Transverse colon (tissue), 4 donors: ENCODE measurements at regions not wholly inside any gene's neighbourhood (a gene's known extent, or its start where the extent isn't known, plus 50 kb on each side); places are given as distances from the start of the nearest gene placed in this dataset.

Experiments
- DNase-seq: peaks from one replicate; pipeline ENCODE4 v3.0.0-alpha.2; 2019
- H3K27ac ChIP-seq, 4 donors: fragments of 200-600 bp; sonication (generic); 2 replicates each; pipeline ENCODE4 v1.5.1; 2016 to 2018; ENCODE audit warnings: inconsistent platforms in 4 of 4
- H3K27me3 ChIP-seq: fragments of 200-600 bp; sonication (generic); 2 replicates; pipeline ENCODE4 v1.5.1; 2017; ENCODE audit warnings: inconsistent platforms
- H3K36me3 ChIP-seq, 4 donors: fragments of 200-600 bp; sonication (generic); 2 replicates each; pipeline ENCODE4 v1.5.1; 2017 to 2019; ENCODE audit warnings: inconsistent platforms in 4 of 4
- H3K4me1 ChIP-seq, 4 donors: fragments of 200-600 bp; sonication (generic); 2 replicates each; pipeline ENCODE4 v1.5.1; 2017 to 2020; ENCODE audit warnings: inconsistent platforms in 4 of 4
- H3K4me3 ChIP-seq, 4 donors: fragments of 200-600 bp; sonication (generic); 1 replicate in 1 of 4; 2 replicates in 3 of 4; pipeline versions ENCODE4 v1.5.1 to v1.6.1; 2017 to 2019; ENCODE audit warnings: inconsistent platforms in 4 of 4
- H3K9me3 ChIP-seq, 2 donors: fragments of 200-600 bp; sonication (generic); 2 replicates each; pipeline ENCODE4 v1.5.1; 2017 to 2019; ENCODE audit warnings: inconsistent platforms in 2 of 2
- EP300 ChIP-seq: sonication (generic); formaldehyde crosslinking; IDR thresholded peaks from one replicate; pipeline ENCODE4 v1.6.1; 2017; ENCODE audit warnings: antibody characterized with exemption, low read depth
- POLR2A ChIP-seq: fragments of 450-650 bp; IDR thresholded peaks from one replicate; pipeline ENCODE4 v1.6.1; 2016; ENCODE audit warnings: antibody characterized with exemption, mild to moderate bottlenecking, moderate library complexity
- POLR2AphosphoS5 ChIP-seq, 3 donors: sonication (generic); formaldehyde crosslinking; IDR thresholded peaks; one replicate each; pipeline ENCODE4 v1.6.1; 2016; ENCODE audit warnings: antibody characterized with exemption in 3 of 3
- WGBS, 2 donors: methylation state at CpG; one replicate each; pipeline ENCODE4 v1.1.5; 2018; ENCODE audit warnings: low coverage in 1 of 2; 5-methylcytosine and 5-hydroxymethylcytosine counted together
- in situ Hi-C, 4 donors: fragments of 200-750 bp; cut with MboI; loops; one replicate each; pipeline versions ENCODE4 v1.15.0 to v1.15.1; 2017; ENCODE audit warnings: low sequenced_read_pairs in 3 of 4, low pct_ligation_motif_present in 1 of 4, low pct_unique_long_range_greater_than_20kb in 1 of 4
- intact Hi-C: fragments of 100-400 bp; cut with DNase I; formaldehyde crosslinking; loops from one replicate; pipeline ENCODE4 v1.15.1; 2023; ENCODE audit warnings: low total_unique reads
- TF ChIP-seq, protein P1 (sequence below), 5 experiments: fragments of 200-600 bp in 3 of 5; fragments of 450-650 bp in 2 of 5; sonication (generic) in 3 of 5; IDR thresholded peaks; 1 replicate in 2 of 5; 2 replicates in 3 of 5; pipeline ENCODE4 v1.5.1; 2016 to 2017; ENCODE audit warnings: antibody characterized with exemption in 5 of 5, inconsistent platforms in 3 of 5, mild to moderate bottlenecking in 2 of 5, moderate library complexity in 1 of 5

DNA sequence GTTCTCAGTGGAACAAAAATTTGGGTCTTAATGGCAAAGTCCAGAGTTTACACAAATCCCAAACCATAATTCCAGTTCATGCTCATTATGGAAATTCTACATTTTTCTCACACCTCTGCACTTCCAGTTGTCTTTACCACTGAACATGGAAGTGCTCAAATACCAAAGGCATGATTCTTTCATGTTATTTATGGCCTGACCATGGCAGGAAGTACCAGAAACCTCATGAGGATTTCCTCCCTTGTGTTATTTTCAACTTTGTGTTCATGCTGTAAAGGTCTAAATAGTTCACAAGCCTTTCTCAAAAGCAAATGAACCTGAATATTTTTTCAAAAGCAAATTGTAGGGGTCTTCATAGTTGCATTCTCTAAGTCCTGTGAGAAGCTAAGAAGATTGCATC lies 82.0 kb upstream of the ITGA1 start:
- no peak for TF ChIP-seq EP300
- TF ChIP-seq POLR2AphosphoS5 (IDR thresholded peaks at IDR 0.05) = no peak
- TF ChIP-seq, protein P1, sequence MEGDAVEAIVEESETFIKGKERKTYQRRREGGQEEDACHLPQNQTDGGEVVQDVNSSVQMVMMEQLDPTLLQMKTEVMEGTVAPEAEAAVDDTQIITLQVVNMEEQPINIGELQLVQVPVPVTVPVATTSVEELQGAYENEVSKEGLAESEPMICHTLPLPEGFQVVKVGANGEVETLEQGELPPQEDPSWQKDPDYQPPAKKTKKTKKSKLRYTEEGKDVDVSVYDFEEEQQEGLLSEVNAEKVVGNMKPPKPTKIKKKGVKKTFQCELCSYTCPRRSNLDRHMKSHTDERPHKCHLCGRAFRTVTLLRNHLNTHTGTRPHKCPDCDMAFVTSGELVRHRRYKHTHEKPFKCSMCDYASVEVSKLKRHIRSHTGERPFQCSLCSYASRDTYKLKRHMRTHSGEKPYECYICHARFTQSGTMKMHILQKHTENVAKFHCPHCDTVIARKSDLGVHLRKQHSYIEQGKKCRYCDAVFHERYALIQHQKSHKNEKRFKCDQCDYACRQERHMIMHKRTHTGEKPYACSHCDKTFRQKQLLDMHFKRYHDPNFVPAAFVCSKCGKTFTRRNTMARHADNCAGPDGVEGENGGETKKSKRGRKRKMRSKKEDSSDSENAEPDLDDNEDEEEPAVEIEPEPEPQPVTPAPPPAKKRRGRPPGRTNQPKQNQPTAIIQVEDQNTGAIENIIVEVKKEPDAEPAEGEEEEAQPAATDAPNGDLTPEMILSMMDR (IDR thresholded peaks at IDR 0.05) = no peak
- no peak for TF ChIP-seq POLR2A
- no peak for DNase-seq
- Histone ChIP-seq H3K9me3 (no peaks in the 10 kb centered on the region), H3K36me3 (no peaks in the 10 kb centered on the region), H3K27ac (no peak overlapping the region), H3K4me1 (peaks cover 0 to 16% (median 7%) of the 10 kb centered on the region in 4 donors), H3K27me3 (no peaks in the 10 kb centered on the region), H3K4me3 (no peak overlapping the region)
- intact Hi-C loops (no loop called here), in situ Hi-C loops (no loop called here)

DNA sequence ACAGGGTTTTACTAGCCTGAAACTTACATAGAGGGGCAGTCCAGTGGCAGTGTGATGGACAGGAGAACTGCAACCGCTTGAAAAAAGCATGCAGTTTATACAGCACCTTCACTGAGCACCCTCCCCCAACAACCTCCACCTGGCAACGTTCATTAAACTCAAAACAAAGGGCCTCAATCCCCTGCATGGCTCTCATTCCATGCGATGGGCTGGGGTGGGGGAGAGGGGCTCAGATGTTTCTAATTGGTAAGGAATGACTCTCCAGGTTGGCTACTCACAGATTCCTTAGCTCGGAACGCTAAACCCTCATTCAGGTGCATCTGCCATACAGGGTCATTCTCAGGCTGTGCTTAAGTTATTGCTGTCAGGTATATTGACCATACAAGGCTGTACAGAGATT lies 80.9 kb upstream of the ITGA1 start:
- Histone ChIP-seq H3K36me3 (no peaks in the 10 kb centered on the region), H3K9me3 (no peaks in the 10 kb centered on the region), H3K4me3 (no peak overlapping the region), H3K27me3 (no peaks in the 10 kb centered on the region), H3K4me1 (peaks cover 0 to 21% (median 12%) of the 10 kb centered on the region in 4 donors), H3K27ac (no peak overlapping the region)
- TF ChIP-seq EP300 (no peak), POLR2A (no peak), POLR2AphosphoS5 (IDR thresholded peaks at IDR 0.05) (no peak)
- TF ChIP-seq, protein P1 (IDR thresholded peaks at IDR 0.05) = no peak
- intact Hi-C loops (no loop called here), in situ Hi-C loops (no loop called here)
- DNase-seq = no peak
- WGBS, 2 donors = 80 to 96% methylated on average over 2 to 5 of the region's 5 CpGs

DNA sequence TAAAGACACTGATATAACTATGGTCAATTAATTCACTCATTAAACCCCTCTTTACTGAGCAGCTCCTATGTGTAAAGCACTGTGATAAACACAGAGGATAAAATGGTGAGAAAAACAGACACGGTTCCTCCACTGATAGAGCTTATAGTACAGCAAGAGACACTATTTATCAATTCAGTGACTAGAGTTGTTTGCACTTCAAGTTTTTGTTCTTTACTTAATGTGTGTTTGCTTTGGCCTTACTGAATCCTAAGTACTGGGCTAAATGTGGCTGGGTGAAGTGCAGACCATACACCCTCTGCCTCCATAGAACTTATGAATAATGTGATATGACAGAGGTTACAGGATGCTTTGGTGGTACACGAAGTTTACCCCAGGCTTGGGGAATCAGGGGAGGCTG lies 80.1 kb upstream of the ITGA1 start:
- in situ Hi-C loops (no loop called here), intact Hi-C loops (no loop called here)
- Histone ChIP-seq H3K9me3 (no peaks in the 10 kb centered on the region), H3K27ac (no peak overlapping the region), H3K4me3 (no peak overlapping the region), H3K27me3 (no peaks in the 10 kb centered on the region), H3K36me3 (no peaks in the 10 kb centered on the region), H3K4me1 (peaks cover 0 to 21% (median 12%) of the 10 kb centered on the region in 4 donors)
- TF ChIP-seq, protein P1 (IDR thresholded peaks at IDR 0.05) = no peak
- no peak for TF ChIP-seq EP300
- no peak for TF ChIP-seq POLR2AphosphoS5 (IDR thresholded peaks at IDR 0.05)
- TF ChIP-seq POLR2A = no peak
- 53 to 59% methylated on average over 2 of the region's 2 CpGs for WGBS, 2 donors
- no peak for DNase-seq

DNA sequence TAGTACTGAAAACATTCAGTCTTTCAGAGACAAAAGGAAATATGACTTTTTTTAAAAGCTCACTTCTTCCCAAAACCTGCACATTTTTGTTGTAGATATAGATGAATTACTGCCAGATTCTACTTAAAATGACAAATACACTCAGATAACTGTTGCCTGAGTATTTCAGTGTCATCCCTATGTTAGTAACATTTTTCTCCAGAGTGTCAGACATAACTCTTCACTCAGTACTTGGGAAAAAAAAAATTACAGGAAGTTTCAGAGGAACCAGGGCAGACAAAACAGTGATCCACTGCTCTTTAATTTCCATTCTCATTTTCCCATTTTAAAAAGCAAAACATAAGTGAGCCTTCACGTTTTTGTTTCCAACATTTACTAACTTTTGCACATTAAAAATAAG lies 79.3 kb upstream of the ITGA1 start:
- TF ChIP-seq POLR2AphosphoS5 (IDR thresholded peaks at IDR 0.05) = no peak
- TF ChIP-seq, protein P1 (IDR thresholded peaks at IDR 0.05) = no peak

More for the DNA sequence above, 79.3 kb upstream of the ITGA1 start:
- H3K36me3 ChIP-seq = no peaks in the 10 kb centered on the region
- no peak overlapping the region for H3K27ac ChIP-seq
- H3K9me3 ChIP-seq = no peaks in the 10 kb centered on the region
- in situ Hi-C loops = no loop called here
- 25 to 49% methylated on average over 1 of the region's 1 CpG for WGBS, 2 donors
- no peak for DNase-seq
- no peaks in the 10 kb centered on the region for H3K27me3 ChIP-seq
- peaks cover 0 to 21% (median 12%) of the 10 kb centered on the region in 4 donors for H3K4me1 ChIP-seq
- intact Hi-C loops = no loop called here
- H3K4me3 ChIP-seq = no peak overlapping the region
